Amniotic stem cell (primary cell): ENCODE measurements at regions not wholly inside any gene's neighbourhood (a gene's known extent, or its start where the extent isn't known, plus 50 kb on each side); places are given as distances from the start of the nearest gene placed in this dataset.

Source experiments
- DNase-seq: peaks from one replicate; lab custom pipeline; 2025; lab: John Stamatoyannopoulos, UW

- no peak for DNase-seq
Observed at GRCh38 chr1:47703156-47703825, 265.4 kb downstream of the FOXD2 start.

- DNase-seq, result no peak
Observed at GRCh38 chr1:47703981-47704596, 266.2 kb downstream of the FOXD2 start.

- DNase-seq, result no peak
Observed at GRCh38 chr1:47705517-47706130, 267.8 kb downstream of the FOXD2 start.

- DNase-seq, result no peak
Observed at GRCh38 chr1:47707503-47707902, 269.7 kb downstream of the FOXD2 start.

GRCh38 chr1:47708019-47708535, 270.2 kb downstream of the FOXD2 start:
- no peak for DNase-seq

DNA sequence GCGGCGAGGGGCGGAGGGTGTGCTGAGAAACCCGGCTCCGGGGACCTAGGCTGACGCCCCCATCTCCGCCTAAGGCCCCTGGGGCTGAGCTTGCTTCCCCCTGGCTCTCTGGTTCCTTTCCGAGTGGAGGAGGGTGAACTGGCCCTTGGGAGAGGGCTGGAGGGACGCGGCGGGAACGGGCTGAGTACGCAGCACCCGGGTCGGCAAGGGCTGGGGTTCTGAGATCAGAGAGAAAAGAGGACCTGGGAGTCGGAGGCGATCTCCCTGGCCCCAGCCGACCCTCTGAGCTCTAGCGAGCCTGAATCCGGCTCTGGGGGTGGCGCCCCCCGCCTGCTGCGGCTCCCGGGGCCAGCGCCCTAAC, 270.8 kb downstream of the FOXD2 start:
- no peak for DNase-seq

DNA sequence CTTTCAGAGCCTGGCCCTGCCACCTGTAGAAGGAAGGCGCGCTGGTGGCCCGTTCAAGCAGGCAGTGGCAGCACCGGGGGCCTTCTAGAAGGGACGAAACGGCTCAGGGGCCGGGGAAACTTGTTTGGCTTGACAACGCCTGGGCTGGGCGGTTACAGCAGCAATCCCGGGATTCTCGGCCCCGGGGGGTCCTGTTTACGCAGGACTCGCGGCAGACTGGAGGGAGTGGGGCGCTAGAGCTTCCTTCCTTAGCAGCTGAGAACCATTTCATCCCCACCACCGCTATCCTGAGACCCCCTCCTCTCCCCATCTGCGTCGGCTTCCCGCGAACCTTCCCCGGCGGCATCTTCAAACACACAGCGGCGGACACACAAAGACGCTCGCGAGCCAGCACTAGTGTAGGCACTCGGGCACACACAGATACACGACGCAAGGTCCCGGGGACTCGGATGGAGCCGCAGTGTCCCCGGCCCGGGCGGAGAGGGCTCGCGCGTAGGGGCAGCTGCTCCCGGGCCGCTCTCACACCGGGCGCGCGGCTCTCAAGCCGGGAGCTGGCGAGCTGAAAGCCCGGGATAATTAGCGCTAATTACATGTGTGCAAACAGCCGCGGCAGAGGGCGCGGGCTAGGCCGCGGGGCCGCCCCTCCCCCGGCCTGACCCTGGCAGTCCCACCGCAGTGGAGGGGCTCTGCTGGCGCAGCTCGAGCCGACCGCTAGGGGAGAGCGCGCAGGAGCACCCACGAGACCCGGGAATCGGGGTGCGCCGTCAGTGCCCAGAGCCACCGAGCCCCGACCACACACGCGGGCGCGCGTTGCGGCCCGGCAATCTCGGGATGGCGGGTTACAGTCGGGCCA, 271.4 kb downstream of the FOXD2 start:
- DNase-seq, result no peak

- DNase-seq, result no peak
Observed at GRCh38 chr1:47709872-47710231, 272.0 kb downstream of the FOXD2 start.

DNA sequence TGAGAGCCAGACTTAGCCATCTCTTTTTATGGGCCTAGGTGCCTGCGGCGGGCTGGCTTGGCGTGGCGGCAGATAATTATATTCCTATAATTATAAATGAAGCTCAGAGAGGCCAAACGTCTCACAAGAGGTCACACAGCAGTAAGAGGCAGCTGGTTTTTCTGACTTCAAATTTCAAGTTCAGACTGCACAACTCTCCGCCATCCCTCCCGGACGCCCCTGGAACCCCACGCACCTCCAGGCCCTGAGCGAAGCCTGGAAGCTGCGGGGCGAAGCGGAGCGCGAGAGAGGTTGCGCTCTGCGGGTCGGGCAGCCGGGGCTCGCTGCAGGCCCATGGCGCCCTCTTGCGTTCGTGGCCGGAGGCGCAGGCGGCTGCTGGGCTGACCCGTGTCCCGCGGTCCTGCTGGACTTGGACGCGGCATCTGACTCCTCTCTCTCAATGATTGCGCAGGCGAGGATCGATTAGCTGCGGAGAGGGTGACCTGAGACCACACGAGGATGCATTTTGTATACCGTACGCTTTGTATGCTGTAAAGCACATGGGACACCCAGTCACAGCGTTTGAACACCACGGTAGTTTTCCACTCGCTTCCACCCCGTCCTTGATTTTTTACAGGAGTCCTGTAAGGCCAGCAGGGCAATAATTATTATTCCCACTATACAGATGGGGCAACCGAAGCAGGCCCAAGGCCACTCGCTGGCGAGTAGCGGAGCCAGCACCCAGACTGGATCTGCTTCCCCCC, 272.7 kb downstream of the FOXD2 start:
- peak; percentile 5 for DNase-seq
